ENCODE measurements at regions not wholly inside any gene's neighbourhood (a gene's known extent, or its start where the extent isn't known, plus 50 kb on each side); places are given as distances from the start of the nearest gene placed in this dataset.

- no peaks in the 10 kb centered on the region for H3K36me3 ChIP-seq
- no peak for DNase-seq (ENCODE audit: low spot score in 2 of 2)
- no peaks in the 10 kb centered on the region for H3K9me3 ChIP-seq
- no peak overlapping the region for H3K27ac ChIP-seq
- H3K27me3 ChIP-seq = no peaks in the 10 kb centered on the region
- H3K4me1 ChIP-seq = no peaks in the 10 kb centered on the region
- TF ChIP-seq, protein P1, sequence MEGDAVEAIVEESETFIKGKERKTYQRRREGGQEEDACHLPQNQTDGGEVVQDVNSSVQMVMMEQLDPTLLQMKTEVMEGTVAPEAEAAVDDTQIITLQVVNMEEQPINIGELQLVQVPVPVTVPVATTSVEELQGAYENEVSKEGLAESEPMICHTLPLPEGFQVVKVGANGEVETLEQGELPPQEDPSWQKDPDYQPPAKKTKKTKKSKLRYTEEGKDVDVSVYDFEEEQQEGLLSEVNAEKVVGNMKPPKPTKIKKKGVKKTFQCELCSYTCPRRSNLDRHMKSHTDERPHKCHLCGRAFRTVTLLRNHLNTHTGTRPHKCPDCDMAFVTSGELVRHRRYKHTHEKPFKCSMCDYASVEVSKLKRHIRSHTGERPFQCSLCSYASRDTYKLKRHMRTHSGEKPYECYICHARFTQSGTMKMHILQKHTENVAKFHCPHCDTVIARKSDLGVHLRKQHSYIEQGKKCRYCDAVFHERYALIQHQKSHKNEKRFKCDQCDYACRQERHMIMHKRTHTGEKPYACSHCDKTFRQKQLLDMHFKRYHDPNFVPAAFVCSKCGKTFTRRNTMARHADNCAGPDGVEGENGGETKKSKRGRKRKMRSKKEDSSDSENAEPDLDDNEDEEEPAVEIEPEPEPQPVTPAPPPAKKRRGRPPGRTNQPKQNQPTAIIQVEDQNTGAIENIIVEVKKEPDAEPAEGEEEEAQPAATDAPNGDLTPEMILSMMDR (IDR thresholded peaks at IDR 0.05) = no peak
- H3K4me3 ChIP-seq = no peak overlapping the region
- intact Hi-C loops (cut with DNase I) = no loop called here
Measured at GRCh38 chrX:125407314-125407713, 87.6 kb downstream of the TEX13C start.

DNA sequence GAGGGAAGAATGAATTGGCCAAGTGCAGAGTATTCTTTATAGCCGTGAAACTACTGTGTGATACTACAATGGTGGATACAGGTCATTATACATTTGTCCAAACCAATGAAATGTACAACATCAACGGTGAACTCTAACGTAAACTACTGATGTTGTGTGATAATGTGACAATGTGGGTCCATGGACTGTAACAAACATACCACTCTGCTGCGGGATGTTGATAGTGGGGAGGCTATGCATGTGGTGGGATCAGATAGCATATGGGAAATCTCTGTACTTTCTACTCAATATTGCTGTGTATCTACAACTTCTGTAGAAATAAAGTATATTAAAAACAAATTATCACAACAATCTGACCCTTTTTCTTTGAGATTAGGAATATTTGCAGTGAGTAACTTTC, 101.1 kb downstream of the TEX13C start:
- intact Hi-C loops (cut with DNase I) = no loop called here
- Histone ChIP-seq H3K9me3 (no peaks in the 10 kb centered on the region), H3K27ac (no peak overlapping the region), H3K27me3 (no peaks in the 10 kb centered on the region), H3K36me3 (no peaks in the 10 kb centered on the region), H3K4me1 (no peaks in the 10 kb centered on the region), H3K4me3 (no peak overlapping the region)
- no peak for DNase-seq (ENCODE audit: low spot score in 2 of 2)
- TF ChIP-seq, protein P1 (IDR thresholded peaks at IDR 0.05) = no peak

GRCh38 chrX:125422986-125423385, 103.3 kb downstream of the TEX13C start:
- H3K27me3 ChIP-seq = no peaks in the 10 kb centered on the region
- no peak overlapping the region for H3K4me3 ChIP-seq
- no peak overlapping the region for H3K27ac ChIP-seq
- no peaks in the 10 kb centered on the region for H3K36me3 ChIP-seq
- TF ChIP-seq, protein P1 (IDR thresholded peaks at IDR 0.05) = no peak
- H3K9me3 ChIP-seq = no peaks in the 10 kb centered on the region
- H3K4me1 ChIP-seq = no peaks in the 10 kb centered on the region
- DNase-seq (ENCODE audit: low spot score in 2 of 2) = no peak
- intact Hi-C loops (cut with DNase I) = no loop called here

DNA sequence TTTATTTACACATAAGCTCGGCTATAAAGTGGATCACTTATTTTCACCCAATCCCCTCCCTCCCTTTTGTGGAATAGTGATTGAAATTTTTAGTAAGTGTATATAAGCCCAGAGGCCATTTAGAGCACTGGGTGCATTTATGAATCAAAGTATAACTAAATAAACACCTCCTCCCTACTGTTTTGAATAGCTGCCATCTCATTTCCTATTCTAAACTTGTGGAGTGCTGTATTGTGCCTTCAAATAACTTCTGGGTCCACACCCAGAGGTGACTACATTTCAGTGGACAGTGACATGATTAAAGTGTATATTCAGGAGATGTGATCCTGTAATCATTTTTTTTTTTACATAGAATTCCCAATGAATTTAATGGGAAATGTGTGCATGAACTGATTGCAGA, 104.9 kb downstream of the TEX13C start:
- TF ChIP-seq, protein P1 (IDR thresholded peaks at IDR 0.05) = no peak
- no peak overlapping the region for H3K4me3 ChIP-seq
- DNase-seq (ENCODE audit: low spot score in 2 of 2) = no peak
- H3K27ac ChIP-seq = no peak overlapping the region
- intact Hi-C loops (cut with DNase I) = no loop called here
- H3K36me3 ChIP-seq = no peaks in the 10 kb centered on the region
- no peaks in the 10 kb centered on the region for H3K27me3 ChIP-seq
- no peaks in the 10 kb centered on the region for H3K4me1 ChIP-seq
- no peaks in the 10 kb centered on the region for H3K9me3 ChIP-seq

GRCh38 chrX:125436855-125437254, 117.2 kb downstream of the TEX13C start:
- intact Hi-C loops (cut with DNase I) = no loop called here
- Histone ChIP-seq H3K36me3 (no peaks in the 10 kb centered on the region), H3K4me1 (no peaks in the 10 kb centered on the region), H3K27me3 (no peaks in the 10 kb centered on the region), H3K27ac (no peak overlapping the region), H3K4me3 (no peak overlapping the region), H3K9me3 (no peaks in the 10 kb centered on the region)
- DNase-seq (ENCODE audit: low spot score in 2 of 2) = no peak
- TF ChIP-seq, protein P1 (IDR thresholded peaks at IDR 0.05) = no peak

GRCh38 chrX:125439194-125439849, 119.7 kb downstream of the TEX13C start:
- no peaks in the 10 kb centered on the region for H3K9me3 ChIP-seq
- intact Hi-C loops (cut with DNase I) = no loop called here
- no peaks in the 10 kb centered on the region for H3K4me1 ChIP-seq
- H3K27me3 ChIP-seq = no peaks in the 10 kb centered on the region
- TF ChIP-seq, protein P1 (IDR thresholded peaks at IDR 0.05) = no peak
- H3K36me3 ChIP-seq = no peaks in the 10 kb centered on the region
- H3K4me3 ChIP-seq = no peak overlapping the region
- H3K27ac ChIP-seq = no peak overlapping the region
- no peak for DNase-seq (ENCODE audit: low spot score in 2 of 2)

Data from ascending aorta (tissue), 2 donors.